Ovary (tissue), 7 donors: ENCODE measurements at regions not wholly inside any gene's neighbourhood (a gene's known extent, or its start where the extent isn't known, plus 50 kb on each side); places are given as distances from the start of the nearest gene placed in this dataset.

Source experiments
- DNase-seq, 5 donors: peaks; one replicate each; pipeline ENCODE4 v3.0.0-alpha.2; 2019 to 2020
- H3K27ac ChIP-seq, 2 donors: fragments of 200-600 bp; one replicate each; pipeline versions ENCODE4 v1.5.1 to v1.8.0; 2019 to 2022
- H3K27me3 ChIP-seq: fragments of 200-600 bp; one replicate; pipeline ENCODE4 v1.8.0; 2022
- H3K36me3 ChIP-seq: fragments of 200-600 bp; sonication (generic); one replicate; pipeline ENCODE4 v1.5.1; 2019
- H3K4me1 ChIP-seq: one replicate; pipeline ENCODE4 v1.8.1; 2013; ENCODE audit warnings: mild to moderate bottlenecking, moderate library complexity; ENCODE audit not compliant: insufficient read depth
- H3K4me3 ChIP-seq: fragments of 200-600 bp; sonication (generic); one replicate; pipeline ENCODE4 v1.5.1; 2017
- H3K9me3 ChIP-seq, 2 donors: fragments of 200-600 bp in 1 of 2; sonication (generic) in 1 of 2; one replicate each; pipeline versions ENCODE4 v1.5.1 to v1.8.1; 2013 to 2019; ENCODE audit warnings: mild to moderate bottlenecking in 1 of 2, moderate library complexity in 1 of 2
- EP300 ChIP-seq: sonication (generic); formaldehyde crosslinking; IDR thresholded peaks from one replicate; pipeline ENCODE4 v1.6.1; 2017; ENCODE audit warnings: antibody characterized with exemption
- POLR2A ChIP-seq: fragments of 450-650 bp; IDR thresholded peaks from one replicate; pipeline ENCODE4 v1.6.1; 2017; ENCODE audit warnings: antibody characterized with exemption, mild to moderate bottlenecking, moderate library complexity
- WGBS, 3 donors: extraction: QIAGEN DNeasy Blood & Tissue Kit in 1 of 3; methylation state at CpG; one replicate each; pipeline versions ENCODE4 v1.1.5 to v1.1.7; 2013 to 2017; 5-methylcytosine and 5-hydroxymethylcytosine counted together
- intact Hi-C, 4 donors: fragments of 100-400 bp; cut with DNase I; formaldehyde crosslinking; loops; one replicate each; pipeline versions ENCODE4 v1.11.0 to v1.15.1; 2022 to 2023
- TF ChIP-seq, protein P1 (sequence below), 3 donors: fragments of 450-650 bp in 2 of 3; fragments of 200-600 bp in 1 of 3; IDR thresholded peaks; one replicate each; pipeline versions ENCODE4 v1.5.1 to v1.8.0; 2016 to 2022; ENCODE audit warnings: antibody characterized with exemption in 3 of 3, mild to moderate bottlenecking in 1 of 3
- donor health status: DM: no; HTN: no; CAD: no; lungs with moderate emphysema.
- donor health status: DM: no; HTN: no; CAD: no.
- donor health status: Bipolar disorder and iron deficiency.
- donor health status: DM: no; HTN: no; CAD: no.
- donor health status: DM: yes; HTN: yes; CAD: no.

DNA sequence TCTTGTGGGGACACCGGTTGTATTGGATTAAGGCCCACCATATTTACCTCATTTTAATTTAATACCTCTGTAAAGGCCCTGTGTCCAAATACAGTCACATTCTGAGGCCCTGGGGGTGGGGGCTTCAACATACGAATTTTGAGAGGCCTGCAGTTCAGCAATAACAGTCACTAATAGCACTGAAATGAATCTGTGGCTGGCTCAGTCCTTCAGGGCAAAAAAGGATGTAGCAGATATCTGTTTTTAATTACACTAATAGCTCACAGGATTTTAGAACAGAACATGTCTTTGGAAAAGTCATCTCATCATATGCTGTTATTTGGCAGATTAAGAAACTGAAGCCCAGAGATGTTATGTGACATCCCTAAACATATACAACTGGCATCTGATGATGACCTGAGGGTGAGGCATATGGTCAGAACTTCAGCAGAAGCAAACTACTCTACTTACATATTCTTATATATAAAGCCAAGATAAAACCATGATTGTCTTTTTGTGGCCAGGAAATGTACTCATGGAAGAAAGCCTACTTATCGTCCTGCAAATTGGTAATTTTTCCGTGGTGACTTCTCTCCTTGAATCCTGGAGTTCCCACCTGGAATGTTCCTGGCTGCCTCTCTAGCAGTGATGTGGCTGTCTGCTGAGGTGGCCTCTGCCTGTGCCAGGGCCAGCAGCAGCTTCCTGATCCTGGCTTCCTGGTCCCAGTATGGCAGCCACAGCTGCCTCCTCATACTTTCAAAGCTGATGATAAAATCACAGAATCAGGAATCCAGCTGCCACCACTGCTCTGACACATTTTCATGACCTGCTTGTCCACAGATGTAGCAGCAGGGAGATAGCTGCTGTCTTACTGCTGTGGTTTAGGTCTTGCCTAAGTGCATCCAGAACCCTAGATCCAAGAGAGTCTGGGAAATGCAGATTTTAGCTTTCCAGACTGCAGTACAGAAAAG, 72.1 kb upstream of the ANKRD55 start:
- no peaks in the 10 kb centered on the region for H3K9me3 ChIP-seq

GRCh38 chr5:56303511-56303910, 70.4 kb upstream of the ANKRD55 start:
- H3K4me3 ChIP-seq = no peak overlapping the region
- WGBS, 3 donors = 92 to 99% (median 98%) methylated on average over 5 of the region's 5 CpGs
- H3K27ac ChIP-seq = no peak overlapping the region
- no peaks in the 10 kb centered on the region for H3K9me3 ChIP-seq
- no peak for DNase-seq
- TF ChIP-seq POLR2A (no peak), EP300 (no peak)
- TF ChIP-seq, protein P1, sequence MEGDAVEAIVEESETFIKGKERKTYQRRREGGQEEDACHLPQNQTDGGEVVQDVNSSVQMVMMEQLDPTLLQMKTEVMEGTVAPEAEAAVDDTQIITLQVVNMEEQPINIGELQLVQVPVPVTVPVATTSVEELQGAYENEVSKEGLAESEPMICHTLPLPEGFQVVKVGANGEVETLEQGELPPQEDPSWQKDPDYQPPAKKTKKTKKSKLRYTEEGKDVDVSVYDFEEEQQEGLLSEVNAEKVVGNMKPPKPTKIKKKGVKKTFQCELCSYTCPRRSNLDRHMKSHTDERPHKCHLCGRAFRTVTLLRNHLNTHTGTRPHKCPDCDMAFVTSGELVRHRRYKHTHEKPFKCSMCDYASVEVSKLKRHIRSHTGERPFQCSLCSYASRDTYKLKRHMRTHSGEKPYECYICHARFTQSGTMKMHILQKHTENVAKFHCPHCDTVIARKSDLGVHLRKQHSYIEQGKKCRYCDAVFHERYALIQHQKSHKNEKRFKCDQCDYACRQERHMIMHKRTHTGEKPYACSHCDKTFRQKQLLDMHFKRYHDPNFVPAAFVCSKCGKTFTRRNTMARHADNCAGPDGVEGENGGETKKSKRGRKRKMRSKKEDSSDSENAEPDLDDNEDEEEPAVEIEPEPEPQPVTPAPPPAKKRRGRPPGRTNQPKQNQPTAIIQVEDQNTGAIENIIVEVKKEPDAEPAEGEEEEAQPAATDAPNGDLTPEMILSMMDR (IDR thresholded peaks at IDR 0.05) = no peak
- no peaks in the 10 kb centered on the region for H3K36me3 ChIP-seq
- peaks cover 3% of the 10 kb centered on the region for H3K4me1 ChIP-seq
- no peaks in the 10 kb centered on the region for H3K27me3 ChIP-seq
- intact Hi-C loops = no loop called here

More for the DNA sequence above, 72.1 kb upstream of the ANKRD55 start:
- no peaks in the 10 kb centered on the region for H3K27me3 ChIP-seq
- TF ChIP-seq, protein P1 (IDR thresholded peaks at IDR 0.05) = no peak
- TF ChIP-seq EP300 = no peak
- TF ChIP-seq POLR2A = no peak
- H3K4me1 ChIP-seq = peaks cover 1% of the 10 kb centered on the region
- H3K27ac ChIP-seq = no peak overlapping the region
- no peak for DNase-seq
- no peaks in the 10 kb centered on the region for H3K36me3 ChIP-seq
- intact Hi-C loops = no loop called here
- WGBS, 3 donors = 61 to 85% (median 75%) methylated on average over 4 of the region's 4 CpGs
- no peak overlapping the region for H3K4me3 ChIP-seq

DNA sequence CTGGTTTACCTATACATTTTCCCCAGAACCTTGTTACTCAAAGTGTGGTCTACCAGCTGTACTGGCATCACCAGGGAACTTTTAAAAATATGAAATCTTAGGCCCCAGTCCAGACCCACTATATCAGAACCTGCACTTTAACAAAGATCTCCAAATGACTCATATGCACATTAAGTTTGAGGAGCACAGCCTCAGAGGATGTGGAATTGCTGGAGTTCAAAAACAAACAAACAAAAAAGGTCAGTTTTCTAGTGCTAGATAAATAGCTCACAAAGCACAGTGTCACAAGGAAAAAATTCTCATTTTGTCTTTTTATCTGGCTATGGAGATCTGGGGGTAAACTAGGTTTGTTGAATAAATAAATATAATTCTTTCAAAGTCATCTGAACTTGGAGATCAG, 68.9 kb upstream of the ANKRD55 start:
- TF ChIP-seq POLR2A (no peak), EP300 (no peak)
- TF ChIP-seq, protein P1 (IDR thresholded peaks at IDR 0.05) = no peak
- peaks cover 8% of the 10 kb centered on the region for H3K4me1 ChIP-seq
- H3K36me3 ChIP-seq = no peaks in the 10 kb centered on the region
- no peak overlapping the region for H3K4me3 ChIP-seq
- H3K9me3 ChIP-seq = no peaks in the 10 kb centered on the region
- H3K27ac ChIP-seq = no peak overlapping the region
- DNase-seq = no peak
- intact Hi-C loops = no loop called here
- H3K27me3 ChIP-seq = no peaks in the 10 kb centered on the region

DNA sequence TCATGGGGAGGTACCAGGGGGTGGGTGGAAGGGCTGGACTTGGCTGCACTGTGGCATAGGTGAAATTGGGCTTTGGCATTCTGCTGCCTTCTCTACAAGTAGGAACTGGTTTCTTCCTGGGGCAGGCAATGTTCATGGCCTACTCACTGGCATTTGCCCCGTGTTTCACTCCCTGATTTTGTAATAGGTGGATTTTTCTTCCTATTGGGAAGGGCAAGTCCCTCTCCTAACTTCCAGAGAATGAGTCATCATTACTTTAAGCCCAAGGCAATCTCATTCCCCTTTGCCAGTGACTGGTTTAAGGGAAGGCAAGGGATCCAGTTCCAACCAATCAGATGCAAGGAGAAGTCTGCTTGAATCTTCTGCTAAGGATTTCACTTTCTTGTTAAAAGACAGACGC, 67.9 kb upstream of the ANKRD55 start:
- no peak overlapping the region for H3K4me3 ChIP-seq
- no peak for DNase-seq
- intact Hi-C loops = no loop called here
- TF ChIP-seq POLR2A = no peak
- no peak for TF ChIP-seq EP300
- TF ChIP-seq, protein P1 (IDR thresholded peaks at IDR 0.05) = no peak
- no peak overlapping the region for H3K27ac ChIP-seq
- no peaks in the 10 kb centered on the region for H3K36me3 ChIP-seq
- H3K27me3 ChIP-seq = no peaks in the 10 kb centered on the region
- 86 to 98% (median 98%) methylated on average over 2 of the region's 2 CpGs for WGBS, 3 donors
- peaks cover 8% of the 10 kb centered on the region for H3K4me1 ChIP-seq
- no peaks in the 10 kb centered on the region for H3K9me3 ChIP-seq
